HEK293 (cell line): ENCODE measurements at regions not wholly inside any gene's neighbourhood (a gene's known extent, or its start where the extent isn't known, plus 50 kb on each side); places are given as distances from the start of the nearest gene placed in this dataset.

Experiments
- CTCF ChIP-seq: fragments of 450-650 bp; formaldehyde crosslinking; IDR thresholded peaks from 2 replicates; pipeline ENCODE4 v1.5.1; 2016; ENCODE audit warnings: missing biosample characterization, missing genetic modification characterization
- TCF7L2 ChIP-seq: IDR thresholded peaks from 2 replicates; pipeline ENCODE4 v1.6.1; 2011; ENCODE audit warnings: low read depth, mild to moderate bottlenecking, inconsistent platforms, low read length, moderate library complexity, borderline replicate concordance
- ZNF488 ChIP-seq: fragments of 450-650 bp; formaldehyde crosslinking; IDR thresholded peaks from 2 replicates; pipeline ENCODE4 v1.5.1; 2016; ENCODE audit warnings: missing biosample characterization, missing genetic modification characterization

DNA sequence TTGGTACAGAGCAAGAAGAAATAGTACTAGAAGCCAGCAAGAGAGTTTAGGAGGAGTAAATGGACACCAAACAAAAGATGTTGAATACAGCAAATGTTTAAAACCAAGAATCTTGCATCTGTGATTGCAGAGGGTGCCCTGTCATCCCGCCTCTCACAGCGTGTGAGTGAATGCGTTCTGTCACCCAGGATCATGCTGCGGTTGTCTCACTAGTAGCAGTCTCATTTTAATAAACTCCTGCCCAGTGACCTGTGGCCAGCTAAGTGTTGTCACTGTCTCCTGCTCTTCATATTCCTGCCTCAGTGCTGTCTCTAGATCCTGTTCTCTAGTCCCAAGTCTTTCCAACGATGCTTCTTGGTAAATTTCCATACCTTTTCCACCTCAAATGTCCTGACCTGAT, 584.6 kb downstream of the MCTP2 start:
- TF ChIP-seq CTCF (tag by site-specific recombination) (no peak), ZNF488 (no peak), TCF7L2 (no peak)
